ENCODE measurements at regions not wholly inside any gene's neighbourhood (a gene's known extent, or its start where the extent isn't known, plus 50 kb on each side); places are given as distances from the start of the nearest gene placed in this dataset.

- DNase-seq = no peak
Observed at GRCh38 chr1:4396551-4396950, 257.9 kb upstream of the AJAP1 start.

GRCh38 chr1:4397196-4397595 is 257.2 kb upstream of the AJAP1 start:
- peak; percentile 82 for DNase-seq

DNA sequence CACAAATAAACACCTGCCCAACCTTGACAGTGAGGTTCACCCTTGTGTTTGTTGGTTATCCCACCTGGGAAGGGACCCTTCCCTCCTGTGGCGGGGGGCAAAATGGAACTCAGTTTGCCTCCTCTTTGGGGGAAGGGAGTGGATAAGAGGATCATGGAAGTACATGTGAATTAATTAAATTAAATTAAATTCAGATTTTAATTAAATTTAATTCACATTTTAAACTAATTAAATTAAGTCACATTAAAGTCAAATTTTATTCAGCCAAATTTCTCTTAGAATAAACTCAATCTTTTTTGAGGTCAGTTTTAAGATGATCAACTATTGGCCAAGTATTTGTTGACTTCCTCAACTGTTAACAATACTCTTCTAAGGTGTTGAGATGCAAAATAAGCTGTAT is 252.4 kb upstream of the AJAP1 start:
- DNase-seq = no peak

DNA sequence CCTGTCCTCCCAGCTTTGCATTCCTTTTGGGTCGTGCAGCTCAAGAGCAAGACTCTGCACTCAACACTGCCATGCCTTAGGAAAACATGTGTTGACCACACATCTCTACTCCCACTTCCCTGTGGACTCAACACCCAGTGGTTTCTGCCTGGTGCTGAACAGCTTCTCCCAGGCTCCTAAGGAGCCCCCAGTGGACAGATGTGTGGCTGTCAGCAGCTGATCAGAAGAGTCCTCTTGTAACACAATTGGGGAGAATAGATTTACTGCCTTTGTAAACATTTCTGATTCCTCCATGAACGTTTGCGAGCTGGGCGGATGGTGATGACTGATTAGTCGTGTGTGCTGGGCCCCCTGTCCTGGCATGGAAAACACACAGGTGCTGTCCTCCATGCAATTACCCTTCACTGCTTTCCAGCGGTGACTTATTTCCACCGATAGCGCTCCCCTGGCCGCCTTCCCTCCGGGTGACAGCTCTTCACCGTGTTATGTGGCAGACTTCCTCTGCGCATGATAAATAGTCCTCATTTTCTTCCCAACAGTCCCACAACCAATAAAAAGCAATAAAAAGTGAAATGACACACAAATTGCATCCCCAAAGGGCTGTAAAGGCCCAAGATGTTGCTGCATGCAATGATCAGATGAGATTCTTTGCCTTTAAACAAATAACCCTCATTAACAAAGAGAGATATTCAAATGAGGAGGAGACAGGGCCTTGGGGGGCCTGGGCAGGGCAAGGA is 249.4 kb upstream of the AJAP1 start:
- no peak for DNase-seq

DNA sequence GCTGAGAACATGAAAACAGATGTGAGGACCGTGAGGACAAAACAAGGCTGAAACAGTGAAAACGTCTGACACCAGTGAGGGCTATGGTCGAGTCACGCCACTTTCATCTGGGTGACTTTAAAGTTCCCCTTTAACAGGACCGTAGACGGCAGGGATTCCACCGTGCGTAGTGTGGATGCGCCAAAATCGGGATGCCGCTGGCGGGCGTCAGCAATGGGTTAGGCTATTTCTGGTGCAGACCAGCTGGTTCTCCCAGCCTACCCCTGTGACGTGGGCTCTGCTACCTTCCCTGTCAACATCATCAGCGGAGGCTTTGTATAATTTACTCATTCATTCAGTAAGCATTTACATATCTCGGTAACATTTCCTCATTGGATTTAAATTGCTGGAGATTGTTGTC is 246.6 kb upstream of the AJAP1 start:
- no peak for DNase-seq

DNA sequence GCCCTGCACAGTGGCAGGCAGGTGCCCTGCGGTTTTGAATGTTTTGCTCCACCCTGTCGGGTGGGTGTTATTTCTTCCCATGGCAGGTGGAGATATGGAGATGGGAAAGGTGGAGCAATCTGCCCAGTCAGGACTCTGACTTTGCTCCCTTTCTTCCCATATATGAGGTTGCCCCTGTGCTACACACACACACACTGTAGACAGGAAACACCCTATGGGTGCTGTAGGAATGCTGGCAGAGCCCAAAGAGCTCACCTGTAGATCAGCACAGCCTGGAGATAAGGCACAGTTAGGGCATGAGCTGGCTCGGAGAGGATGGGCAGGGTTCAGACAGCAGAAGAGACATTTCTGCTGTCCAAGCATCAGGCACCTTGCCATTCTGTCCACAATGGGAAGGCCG is 246.0 kb upstream of the AJAP1 start:
- DNase-seq = no peak

GRCh38 chr1:4411862-4412261 is 242.5 kb upstream of the AJAP1 start:
- no peak for DNase-seq

GRCh38 chr1:4415476-4415875 is 238.9 kb upstream of the AJAP1 start:
- DNase-seq = no peak

GRCh38 chr1:4416189-4416588 is 238.2 kb upstream of the AJAP1 start:
- DNase-seq = no peak

- DNase-seq = no peak
Observed at GRCh38 chr1:4418021-4418420, 236.4 kb upstream of the AJAP1 start.

GRCh38 chr1:4421986-4422385 is 232.4 kb upstream of the AJAP1 start:
- DNase-seq = no peak

GRCh38 chr1:4422504-4423289 is 231.7 kb upstream of the AJAP1 start:
- DNase-seq = no peak

GRCh38 chr1:4424254-4424653 is 230.2 kb upstream of the AJAP1 start:
- DNase-seq = no peak

- no peak for DNase-seq
Observed at GRCh38 chr1:4424766-4425165, 229.6 kb upstream of the AJAP1 start.

- DNase-seq = no peak
Observed at GRCh38 chr1:4425892-4426291, 228.5 kb upstream of the AJAP1 start.

GRCh38 chr1:4428711-4429110 is 225.7 kb upstream of the AJAP1 start:
- no peak for DNase-seq

DNA sequence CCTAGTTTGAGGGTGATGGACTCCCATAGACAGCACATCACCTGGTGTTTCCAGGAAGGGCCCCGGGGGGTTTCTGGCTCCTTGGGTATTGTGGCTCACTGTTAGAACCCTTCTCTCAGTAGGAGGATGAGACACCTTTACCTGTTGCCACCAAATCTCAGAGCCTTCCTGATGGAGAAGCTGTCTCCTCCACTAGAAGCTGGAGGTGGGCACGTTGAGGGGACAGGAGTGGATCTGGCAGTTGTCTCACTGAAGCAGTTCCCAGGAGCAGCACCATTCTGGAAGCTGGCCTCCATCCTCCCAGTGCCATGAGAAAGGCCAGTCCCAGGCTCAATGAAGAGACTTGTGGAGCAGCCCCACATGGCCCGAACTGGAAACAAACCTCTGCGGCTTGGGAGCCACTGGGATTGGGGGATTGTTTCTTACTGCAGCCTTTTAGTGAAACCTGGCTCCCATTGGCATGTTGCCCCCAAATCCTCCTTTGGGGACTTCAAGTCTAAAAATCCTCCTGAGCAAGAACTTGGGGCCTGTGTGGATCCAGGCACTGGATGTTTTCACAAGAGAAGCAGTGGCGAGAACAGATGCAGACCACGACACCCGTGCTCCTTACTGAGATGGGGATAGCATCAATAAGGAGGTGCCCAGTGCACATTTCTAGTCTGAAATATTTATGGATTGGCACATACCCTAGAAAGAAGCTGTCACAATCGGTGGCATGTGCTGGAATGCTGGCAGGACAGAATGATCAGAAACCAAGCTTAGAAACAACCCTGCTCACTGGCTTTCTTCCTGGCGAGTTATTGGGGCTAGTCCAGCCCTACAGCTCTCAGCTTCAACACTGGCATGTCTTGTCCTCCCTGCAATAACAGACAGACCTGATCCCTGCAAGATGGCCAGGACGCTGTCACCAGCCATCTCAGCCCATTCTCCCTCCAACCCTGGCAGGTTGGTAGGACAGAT is 223.7 kb upstream of the AJAP1 start:
- no peak for DNase-seq

GRCh38 chr1:4431491-4431890 is 222.9 kb upstream of the AJAP1 start:
- no peak for DNase-seq

- DNase-seq = no peak
Observed at GRCh38 chr1:4433075-4433474, 221.3 kb upstream of the AJAP1 start.

DNA sequence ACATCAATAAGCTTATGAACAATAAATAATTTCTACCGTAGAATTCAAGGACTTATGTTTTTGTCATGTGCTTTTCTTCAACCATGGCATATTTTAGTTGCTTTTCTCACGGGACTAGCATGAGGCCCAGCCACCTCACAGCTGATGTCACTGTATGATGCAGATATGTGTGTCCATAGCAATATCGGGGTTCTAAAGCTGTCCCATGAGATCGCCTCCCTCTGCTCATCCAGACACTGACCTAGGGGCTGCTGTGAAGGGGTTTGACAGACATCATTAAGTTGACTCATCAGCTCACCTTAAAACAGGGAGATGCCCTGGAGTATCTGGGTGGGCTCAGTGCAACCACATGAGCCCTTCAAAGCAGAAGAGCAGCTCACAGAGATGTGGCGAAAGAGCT is 210.3 kb upstream of the AJAP1 start:
- no peak for DNase-seq

GRCh38 chr1:4447778-4448420 is 206.5 kb upstream of the AJAP1 start:
- no peak for DNase-seq

GRCh38 chr1:4449972-4450371 is 204.4 kb upstream of the AJAP1 start:
- DNase-seq = no peak

- peak; percentile 13 for DNase-seq
Observed at GRCh38 chr1:4452701-4453100, 201.7 kb upstream of the AJAP1 start.

Measured in NCI-H1694 treated with DMSO at 0.1 percent for 48 hours (cell line).